Esophagus muscularis mucosa (tissue), 4 donors: ENCODE measurements at regions not wholly inside any gene's neighbourhood (a gene's known extent, or its start where the extent isn't known, plus 50 kb on each side); places are given as distances from the start of the nearest gene placed in this dataset.

Experiments
- DNase-seq: peaks from one replicate; pipeline ENCODE4 v3.0.0-alpha.2; 2017; ENCODE audit errors: extremely low spot score
- H3K27ac ChIP-seq, 4 donors: fragments of 200-600 bp; sonication (generic); replicated peaks in 1 of 4; 1 replicate in 3 of 4; 2 replicates in 1 of 4; pipeline ENCODE4 v1.5.1; 2016 to 2019; ENCODE audit warnings: mild to moderate bottlenecking in 1 of 4
- H3K27me3 ChIP-seq, 4 donors: fragments of 200-600 bp; sonication (generic); one replicate each; pipeline versions ENCODE4 v1.5.1 to v1.6.0; 2016 to 2019
- H3K36me3 ChIP-seq, 4 donors: fragments of 200-600 bp; sonication (generic); one replicate each; pipeline ENCODE4 v1.5.1; 2016 to 2019
- H3K4me1 ChIP-seq, 4 donors: fragments of 200-600 bp; sonication (generic); one replicate each; pipeline ENCODE4 v1.5.1; 2016 to 2019
- H3K4me3 ChIP-seq, 4 donors: fragments of 200-600 bp; sonication (generic); 1 replicate in 2 of 4; 2 replicates in 2 of 4; pipeline ENCODE4 v1.5.1; 2016 to 2019; ENCODE audit warnings: mild to moderate bottlenecking in 4 of 4, moderate library complexity in 1 of 4
- H3K9me3 ChIP-seq, 4 donors: fragments of 200-600 bp; sonication (generic); 1 replicate in 3 of 4; 2 replicates in 1 of 4; pipeline ENCODE4 v1.5.1; 2016 to 2019
- CTCF ChIP-seq, 3 experiments: fragments of 200-600 bp in 2 of 3; fragments of 450-650 bp in 1 of 3; sonication (generic) in 2 of 3; IDR thresholded peaks; one replicate each; pipeline ENCODE4 v1.5.1; 2017 to 2019; ENCODE audit warnings: antibody characterized with exemption in 3 of 3, mild to moderate bottlenecking in 2 of 3, moderate library complexity in 1 of 3
- EP300 ChIP-seq: sonication (generic); formaldehyde crosslinking; IDR thresholded peaks from one replicate; pipeline ENCODE4 v1.6.1; 2017; ENCODE audit warnings: antibody characterized with exemption
- POLR2A ChIP-seq: fragments of 450-650 bp; IDR thresholded peaks from one replicate; pipeline ENCODE4 v1.6.1; 2017; ENCODE audit warnings: antibody characterized with exemption, moderate library complexity, mild to moderate bottlenecking, low read depth
- POLR2AphosphoS5 ChIP-seq, 2 donors: sonication (generic); formaldehyde crosslinking; IDR thresholded peaks; one replicate each; pipeline ENCODE4 v1.6.1; 2017; ENCODE audit warnings: antibody characterized with exemption in 2 of 2
- WGBS: methylation state at CpG from one replicate; pipeline ENCODE4 v1.1.5; 2018; 5-methylcytosine and 5-hydroxymethylcytosine counted together
- intact Hi-C: fragments of 100-400 bp; cut with DNase I; formaldehyde crosslinking; loops from one replicate; pipeline ENCODE4 v1.15.1; 2023

GRCh38 chr16:86707171-86707570, 128.8 kb downstream of the FOXL1 start:
- H3K36me3 ChIP-seq = no peaks in the 10 kb centered on the region
- 87% methylated on average over 18 of the region's 18 CpGs for WGBS
- intact Hi-C loops = no loop called here
- DNase-seq = no peak
- peaks cover 0 to 74% (median 2%) of the 10 kb centered on the region in 4 donors for H3K27me3 ChIP-seq
- no peaks in the 10 kb centered on the region for H3K4me1 ChIP-seq
- no peak for TF ChIP-seq EP300
- no peak for TF ChIP-seq POLR2AphosphoS5 (IDR thresholded peaks at IDR 0.05)
- TF ChIP-seq POLR2A = no peak
- TF ChIP-seq CTCF (IDR thresholded peaks at IDR 0.05) = no peak
- no peak overlapping the region for H3K27ac ChIP-seq
- peaks cover 0 to 9% (median 2%) of the 10 kb centered on the region in 4 donors for H3K9me3 ChIP-seq
- no peak overlapping the region for H3K4me3 ChIP-seq

GRCh38 chr16:86707581-86707980, 129.2 kb downstream of the FOXL1 start:
- Histone ChIP-seq H3K9me3 (peaks cover 0 to 9% (median 2%) of the 10 kb centered on the region in 4 donors), H3K36me3 (no peaks in the 10 kb centered on the region), H3K4me3 (no peak overlapping the region), H3K27me3 (peaks cover 0 to 78% (median 2%) of the 10 kb centered on the region in 4 donors), H3K27ac (no peak overlapping the region), H3K4me1 (no peaks in the 10 kb centered on the region)
- DNase-seq = no peak
- TF ChIP-seq CTCF (IDR thresholded peaks at IDR 0.05) (no peak), POLR2A (no peak), POLR2AphosphoS5 (IDR thresholded peaks at IDR 0.05) (no peak), EP300 (no peak)
- 86% methylated on average over 20 of the region's 20 CpGs for WGBS
- intact Hi-C loops = no loop called here

GRCh38 chr16:86708431-86708830, 130.1 kb downstream of the FOXL1 start:
- TF ChIP-seq EP300 (no peak), CTCF (IDR thresholded peaks at IDR 0.05) (no peak), POLR2AphosphoS5 (IDR thresholded peaks at IDR 0.05) (no peak), POLR2A (no peak)
- 74% methylated on average over 10 of the region's 11 CpGs for WGBS
- no peak overlapping the region for H3K4me3 ChIP-seq
- peaks cover 0 to 85% (median 2%) of the 10 kb centered on the region in 4 donors for H3K27me3 ChIP-seq
- DNase-seq = no peak
- no peak overlapping the region for H3K27ac ChIP-seq
- peaks cover 0 to 9% (median 2%) of the 10 kb centered on the region in 4 donors for H3K9me3 ChIP-seq
- H3K4me1 ChIP-seq = no peaks in the 10 kb centered on the region
- intact Hi-C loops = no loop called here
- no peaks in the 10 kb centered on the region for H3K36me3 ChIP-seq

- Histone ChIP-seq H3K27me3 (peaks cover 0 to 85% (median 0%) of the 10 kb centered on the region in 4 donors), H3K4me1 (no peaks in the 10 kb centered on the region), H3K36me3 (no peaks in the 10 kb centered on the region), H3K27ac (no peak overlapping the region), H3K9me3 (peaks cover 0 to 9% (median 2%) of the 10 kb centered on the region in 4 donors), H3K4me3 (no peak overlapping the region)
- DNase-seq = no peak
- no peak for TF ChIP-seq CTCF (IDR thresholded peaks at IDR 0.05)
- no peak for TF ChIP-seq POLR2A
- TF ChIP-seq POLR2AphosphoS5 (IDR thresholded peaks at IDR 0.05) = no peak
- TF ChIP-seq EP300 = no peak
- 78% methylated on average over 3 of the region's 3 CpGs for WGBS
- intact Hi-C loops = no loop called here
These were observed 130.8 kb downstream of the FOXL1 start for GRCh38 chr16:86709103-86709502.

- Histone ChIP-seq H3K27me3 (peaks cover 0 to 85% (median 0%) of the 10 kb centered on the region in 4 donors), H3K9me3 (peaks cover 0 to 9% (median 2%) of the 10 kb centered on the region in 4 donors), H3K4me1 (no peaks in the 10 kb centered on the region), H3K27ac (no peak overlapping the region), H3K36me3 (no peaks in the 10 kb centered on the region), H3K4me3 (no peak overlapping the region)
- DNase-seq = no peak
- TF ChIP-seq CTCF (IDR thresholded peaks at IDR 0.05) (no peak), EP300 (no peak), POLR2A (no peak), POLR2AphosphoS5 (IDR thresholded peaks at IDR 0.05) (no peak)
- intact Hi-C loops = no loop called here
- WGBS = 86% methylated on average over 26 of the region's 31 CpGs
These were observed 131.7 kb downstream of the FOXL1 start for GRCh38 chr16:86709902-86710601.
